GM12878 (cell line): ENCODE measurements at regions not wholly inside any gene's neighbourhood (a gene's known extent, or its start where the extent isn't known, plus 50 kb on each side); places are given as distances from the start of the nearest gene placed in this dataset.

Source experiments
- BCL11A ChIP-seq: IDR thresholded peaks from 2 replicates; pipeline ENCODE4 v1.6.1; 2011; ENCODE audit warnings: low read depth, low read length
- EGR1 ChIP-seq, 2 experiments: IDR thresholded peaks; 1 replicate in 1 of 2; 2 replicates in 1 of 2; pipeline ENCODE4 v1.6.1; 2011 to 2012; ENCODE audit warnings: low read depth in 2 of 2, low read length in 2 of 2, borderline replicate concordance in 1 of 2, mild to moderate bottlenecking in 1 of 2, moderate library complexity in 1 of 2
- HDAC2 ChIP-seq: fragments of 200-600 bp; sonication (generic); IDR thresholded peaks from 2 replicates; pipeline ENCODE4 v1.6.1; 2017
- JUND ChIP-seq: IDR thresholded peaks from 2 replicates; pipeline ENCODE4 v1.6.1; 2012; ENCODE audit warnings: low read depth, mild to moderate bottlenecking, low read length, improper control_type of control experiment, moderate library complexity
- NBN ChIP-seq: fragments of 450-650 bp; IDR thresholded peaks from 2 replicates; pipeline ENCODE4 v1.6.1; 2016
- PBX3 ChIP-seq: IDR thresholded peaks from 2 replicates; pipeline ENCODE4 v1.6.1; 2011; ENCODE audit warnings: mild to moderate bottlenecking, low read depth, low read length, moderate library complexity; ENCODE audit not compliant: insufficient replicate concordance
- POLR2A ChIP-seq: IDR thresholded peaks from 2 replicates; pipeline ENCODE4 v1.6.1; 2011; ENCODE audit warnings: low read depth, mild to moderate bottlenecking, low read length
- POLR2AphosphoS5 ChIP-seq: IDR thresholded peaks from 2 replicates; pipeline ENCODE4 v1.6.1; 2011; ENCODE audit warnings: mild to moderate bottlenecking, low read length, inconsistent platforms
- PRDM15 ChIP-seq: fragments of 450-650 bp; formaldehyde crosslinking; IDR thresholded peaks from 2 replicates; pipeline ENCODE4 v1.4.0; 2020; ENCODE audit warnings: mild to moderate bottlenecking, moderate library complexity
- RAD21 ChIP-seq: IDR thresholded peaks from 2 replicates; pipeline ENCODE4 v1.6.1; 2011; ENCODE audit warnings: mild to moderate bottlenecking, low read depth, low read length, moderate library complexity; ENCODE audit not compliant: insufficient read depth
- RUNX3 ChIP-seq: IDR thresholded peaks from 2 replicates; pipeline ENCODE4 v1.6.1; 2012; ENCODE audit warnings: low read length, inconsistent platforms
- TF ChIP-seq, protein P1 (sequence below): IDR thresholded peaks from 2 replicates; pipeline ENCODE4 v1.6.1; 2012; ENCODE audit warnings: improper control_type of control experiment, low read depth, low read length; ENCODE audit not compliant: insufficient replicate concordance
- TF ChIP-seq, protein P2 (sequence below): IDR thresholded peaks from 2 replicates; pipeline ENCODE4 v1.6.1; 2012; ENCODE audit warnings: low read length, inconsistent platforms
- TF ChIP-seq, protein P3 (sequence below), 3 experiments: IDR thresholded peaks in 2 of 3; conservative IDR thresholded peaks in 1 of 3; 2 replicates each; pipeline ENCODE4 v1.5.1; 2011; ENCODE audit warnings: low read depth in 3 of 3, low read length in 3 of 3, mild to moderate bottlenecking in 3 of 3, control low read depth in 2 of 3, moderate library complexity in 2 of 3, inconsistent platforms in 1 of 3, mixed read lengths in 1 of 3; ENCODE audit not compliant: control insufficient read depth in 2 of 3, insufficient read depth in 1 of 3; ENCODE audit errors: extremely low read depth in 1 of 3

- TF ChIP-seq RAD21 (no peak), NBN (no peak), PBX3 (no peak), BCL11A (no peak), POLR2AphosphoS5 (no peak), HDAC2 (no peak), POLR2A (no peak), PRDM15 (CRISPR knock-in tag) (no peak), JUND (no peak), EGR1 (IDR thresholded peaks at IDR 0.05; ENCODE audit: borderline replicate concordance in 1 of 2, low read depth in 2 of 2, low read length in 2 of 2) (no peak), RUNX3 (no peak)
- TF ChIP-seq, protein P1, sequence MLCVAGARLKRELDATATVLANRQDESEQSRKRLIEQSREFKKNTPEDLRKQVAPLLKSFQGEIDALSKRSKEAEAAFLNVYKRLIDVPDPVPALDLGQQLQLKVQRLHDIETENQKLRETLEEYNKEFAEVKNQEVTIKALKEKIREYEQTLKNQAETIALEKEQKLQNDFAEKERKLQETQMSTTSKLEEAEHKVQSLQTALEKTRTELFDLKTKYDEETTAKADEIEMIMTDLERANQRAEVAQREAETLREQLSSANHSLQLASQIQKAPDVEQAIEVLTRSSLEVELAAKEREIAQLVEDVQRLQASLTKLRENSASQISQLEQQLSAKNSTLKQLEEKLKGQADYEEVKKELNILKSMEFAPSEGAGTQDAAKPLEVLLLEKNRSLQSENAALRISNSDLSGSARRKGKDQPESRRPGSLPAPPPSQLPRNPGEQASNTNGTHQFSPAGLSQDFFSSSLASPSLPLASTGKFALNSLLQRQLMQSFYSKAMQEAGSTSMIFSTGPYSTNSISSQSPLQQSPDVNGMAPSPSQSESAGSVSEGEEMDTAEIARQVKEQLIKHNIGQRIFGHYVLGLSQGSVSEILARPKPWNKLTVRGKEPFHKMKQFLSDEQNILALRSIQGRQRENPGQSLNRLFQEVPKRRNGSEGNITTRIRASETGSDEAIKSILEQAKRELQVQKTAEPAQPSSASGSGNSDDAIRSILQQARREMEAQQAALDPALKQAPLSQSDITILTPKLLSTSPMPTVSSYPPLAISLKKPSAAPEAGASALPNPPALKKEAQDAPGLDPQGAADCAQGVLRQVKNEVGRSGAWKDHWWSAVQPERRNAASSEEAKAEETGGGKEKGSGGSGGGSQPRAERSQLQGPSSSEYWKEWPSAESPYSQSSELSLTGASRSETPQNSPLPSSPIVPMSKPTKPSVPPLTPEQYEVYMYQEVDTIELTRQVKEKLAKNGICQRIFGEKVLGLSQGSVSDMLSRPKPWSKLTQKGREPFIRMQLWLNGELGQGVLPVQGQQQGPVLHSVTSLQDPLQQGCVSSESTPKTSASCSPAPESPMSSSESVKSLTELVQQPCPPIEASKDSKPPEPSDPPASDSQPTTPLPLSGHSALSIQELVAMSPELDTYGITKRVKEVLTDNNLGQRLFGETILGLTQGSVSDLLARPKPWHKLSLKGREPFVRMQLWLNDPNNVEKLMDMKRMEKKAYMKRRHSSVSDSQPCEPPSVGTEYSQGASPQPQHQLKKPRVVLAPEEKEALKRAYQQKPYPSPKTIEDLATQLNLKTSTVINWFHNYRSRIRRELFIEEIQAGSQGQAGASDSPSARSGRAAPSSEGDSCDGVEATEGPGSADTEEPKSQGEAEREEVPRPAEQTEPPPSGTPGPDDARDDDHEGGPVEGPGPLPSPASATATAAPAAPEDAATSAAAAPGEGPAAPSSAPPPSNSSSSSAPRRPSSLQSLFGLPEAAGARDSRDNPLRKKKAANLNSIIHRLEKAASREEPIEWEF = no peak
- TF ChIP-seq, protein P2, sequence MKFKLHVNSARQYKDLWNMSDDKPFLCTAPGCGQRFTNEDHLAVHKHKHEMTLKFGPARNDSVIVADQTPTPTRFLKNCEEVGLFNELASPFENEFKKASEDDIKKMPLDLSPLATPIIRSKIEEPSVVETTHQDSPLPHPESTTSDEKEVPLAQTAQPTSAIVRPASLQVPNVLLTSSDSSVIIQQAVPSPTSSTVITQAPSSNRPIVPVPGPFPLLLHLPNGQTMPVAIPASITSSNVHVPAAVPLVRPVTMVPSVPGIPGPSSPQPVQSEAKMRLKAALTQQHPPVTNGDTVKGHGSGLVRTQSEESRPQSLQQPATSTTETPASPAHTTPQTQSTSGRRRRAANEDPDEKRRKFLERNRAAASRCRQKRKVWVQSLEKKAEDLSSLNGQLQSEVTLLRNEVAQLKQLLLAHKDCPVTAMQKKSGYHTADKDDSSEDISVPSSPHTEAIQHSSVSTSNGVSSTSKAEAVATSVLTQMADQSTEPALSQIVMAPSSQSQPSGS = no peak
- TF ChIP-seq, protein P3, sequence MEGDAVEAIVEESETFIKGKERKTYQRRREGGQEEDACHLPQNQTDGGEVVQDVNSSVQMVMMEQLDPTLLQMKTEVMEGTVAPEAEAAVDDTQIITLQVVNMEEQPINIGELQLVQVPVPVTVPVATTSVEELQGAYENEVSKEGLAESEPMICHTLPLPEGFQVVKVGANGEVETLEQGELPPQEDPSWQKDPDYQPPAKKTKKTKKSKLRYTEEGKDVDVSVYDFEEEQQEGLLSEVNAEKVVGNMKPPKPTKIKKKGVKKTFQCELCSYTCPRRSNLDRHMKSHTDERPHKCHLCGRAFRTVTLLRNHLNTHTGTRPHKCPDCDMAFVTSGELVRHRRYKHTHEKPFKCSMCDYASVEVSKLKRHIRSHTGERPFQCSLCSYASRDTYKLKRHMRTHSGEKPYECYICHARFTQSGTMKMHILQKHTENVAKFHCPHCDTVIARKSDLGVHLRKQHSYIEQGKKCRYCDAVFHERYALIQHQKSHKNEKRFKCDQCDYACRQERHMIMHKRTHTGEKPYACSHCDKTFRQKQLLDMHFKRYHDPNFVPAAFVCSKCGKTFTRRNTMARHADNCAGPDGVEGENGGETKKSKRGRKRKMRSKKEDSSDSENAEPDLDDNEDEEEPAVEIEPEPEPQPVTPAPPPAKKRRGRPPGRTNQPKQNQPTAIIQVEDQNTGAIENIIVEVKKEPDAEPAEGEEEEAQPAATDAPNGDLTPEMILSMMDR (IDR thresholded peaks at IDR 0.05 in 2 of 3, conservative IDR thresholded peaks at IDR 0.05 in 1 of 3; ENCODE audit: control insufficient read depth in 2 of 3, extremely low read depth in 1 of 3, insufficient read depth in 1 of 3, low read depth in 3 of 3, low read length in 3 of 3) = no peak
These were observed 208.8 kb upstream of the TAS2R1 start for GRCh38 chr5:9838916-9839315.
